HG03439 (cell line): ENCODE measurements at regions not wholly inside any gene's neighbourhood (a gene's known extent, or its start where the extent isn't known, plus 50 kb on each side); places are given as distances from the start of the nearest gene placed in this dataset.

Source experiments
- ATAC-seq: cut with Tn5 transposase; IDR thresholded peaks from one replicate; pipeline ENCODE4 v1.9.1; 2021; ENCODE audit warnings: mild to moderate bottlenecking, moderate library complexity; ENCODE audit not compliant: unreplicated experiment

DNA sequence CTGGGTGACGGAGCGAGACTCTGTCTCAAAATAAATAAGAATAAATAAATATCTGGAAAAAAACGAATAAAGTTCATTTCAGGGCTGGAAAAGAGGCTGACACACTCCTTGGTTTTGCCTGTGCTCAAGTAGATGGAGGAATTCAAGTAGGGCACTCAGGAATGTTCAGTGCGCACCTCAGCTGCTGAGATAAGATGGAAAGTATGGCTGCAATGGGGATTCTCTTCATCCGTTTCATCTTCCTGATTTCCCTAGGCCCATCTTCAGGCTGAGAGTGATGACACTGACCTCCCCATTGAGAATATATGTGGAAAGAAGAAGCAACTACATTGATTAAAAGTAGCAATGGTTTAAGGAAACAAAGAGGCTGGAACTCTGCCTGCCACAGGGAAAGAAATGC lies 130.5 kb upstream of the ZNF644 start:
- ATAC-seq: no peak

- no peak for ATAC-seq
Observed at GRCh38 chr1:91151702-91152101, 129.9 kb upstream of the ZNF644 start.

DNA sequence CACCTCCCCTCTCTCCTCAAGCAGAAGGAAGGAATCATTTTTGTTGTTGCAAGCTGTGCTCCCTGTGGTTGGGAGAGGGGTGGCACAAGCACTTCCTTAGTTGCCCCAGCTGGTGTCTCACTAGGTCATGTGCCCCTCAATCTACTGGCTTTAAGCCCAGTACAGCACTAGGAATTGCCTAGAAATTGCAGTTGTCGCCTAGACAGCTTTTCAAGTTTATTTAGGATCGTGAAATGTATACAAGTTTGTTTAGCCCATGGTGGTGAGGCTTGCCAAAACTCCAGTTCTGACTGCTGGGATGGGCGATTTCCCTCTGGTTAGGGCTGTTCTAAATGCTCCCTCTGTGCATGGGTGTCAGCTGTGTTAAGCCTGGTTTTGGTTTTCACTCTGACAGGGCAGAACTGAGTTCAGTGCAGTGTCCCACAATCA lies 126.8 kb upstream of the ZNF644 start:
- no peak for ATAC-seq

GRCh38 chr1:91141858-91142257 lies 120.0 kb upstream of the ZNF644 start:
- no peak for ATAC-seq

GRCh38 chr1:91138959-91139358 lies 117.1 kb upstream of the ZNF644 start:
- no peak for ATAC-seq

- ATAC-seq: no peak
Observed at GRCh38 chr1:91137173-91137852, 115.5 kb upstream of the ZNF644 start.

DNA sequence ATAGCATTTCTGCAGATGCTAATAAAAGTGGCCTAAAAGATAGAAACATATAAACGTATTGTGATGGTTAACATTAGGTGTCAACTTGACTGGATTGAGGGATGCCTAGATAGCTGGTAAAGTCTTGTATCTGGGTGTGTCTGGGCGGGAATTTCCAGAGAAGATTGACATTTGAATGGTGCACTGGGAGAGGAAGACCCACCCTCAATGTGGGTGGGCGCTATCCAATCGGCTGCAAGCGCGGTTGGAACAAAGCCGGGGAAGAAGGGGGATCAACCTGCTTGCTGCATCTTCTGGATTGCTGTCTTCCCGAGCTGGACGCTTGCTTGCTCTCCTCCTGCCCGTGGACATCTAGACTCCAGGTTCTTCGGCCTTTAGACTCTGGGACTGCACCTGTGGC lies 114.0 kb upstream of the ZNF644 start:
- ATAC-seq: no peak

- ATAC-seq: no peak
Observed at GRCh38 chr1:91133248-91133647, 111.4 kb upstream of the ZNF644 start.

- no peak for ATAC-seq
Observed at GRCh38 chr1:91130256-91130985, 108.6 kb upstream of the ZNF644 start.

DNA sequence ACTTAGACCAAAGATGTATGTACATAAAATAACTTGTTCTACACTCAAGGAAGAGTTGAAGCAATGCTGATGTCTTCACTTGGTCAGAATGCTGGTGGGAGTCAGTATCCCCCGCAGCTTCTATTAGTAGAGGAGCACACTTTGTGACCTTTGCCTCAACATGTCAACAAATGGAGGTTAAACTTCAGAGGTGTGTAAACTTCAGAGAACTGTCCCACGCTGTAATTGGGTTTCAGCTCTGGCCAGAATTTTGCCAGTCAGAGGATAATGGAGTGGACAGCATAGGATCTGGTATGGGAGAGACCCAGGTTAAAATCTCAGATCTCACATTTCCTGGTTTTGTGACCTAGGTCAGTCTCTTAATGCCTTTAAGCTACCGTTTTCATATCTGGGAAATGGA lies 107.6 kb upstream of the ZNF644 start:
- ATAC-seq: no peak

GRCh38 chr1:91129017-91129416 lies 107.2 kb upstream of the ZNF644 start:
- ATAC-seq: no peak

- peak; percentile 52 for ATAC-seq
Observed at GRCh38 chr1:91124989-91125417, 103.2 kb upstream of the ZNF644 start.

GRCh38 chr1:91124290-91124985 lies 102.6 kb upstream of the ZNF644 start:
- peak; percentile 45 for ATAC-seq

DNA sequence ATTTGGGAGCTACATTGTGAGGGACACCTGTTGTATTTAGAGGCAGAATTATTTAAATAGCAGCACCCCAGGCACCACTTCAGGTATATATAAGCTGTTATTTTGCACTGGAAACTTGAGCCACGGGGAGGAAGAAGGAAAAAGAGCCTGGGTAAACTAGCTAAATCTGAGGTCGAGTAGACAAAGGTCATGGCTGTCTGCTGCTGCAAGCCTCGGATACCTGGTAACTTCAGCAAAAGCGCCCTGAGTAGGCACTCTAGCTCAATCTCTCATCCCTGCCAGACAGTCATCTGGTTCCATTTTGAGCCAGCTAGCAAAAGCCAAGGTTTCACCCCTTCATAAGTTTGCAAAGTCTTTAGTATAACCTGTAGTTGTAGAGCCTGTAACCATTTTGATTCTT lies 101.9 kb upstream of the ZNF644 start:
- ATAC-seq: no peak

GRCh38 chr1:91123319-91123718 lies 101.5 kb upstream of the ZNF644 start:
- ATAC-seq: no peak

GRCh38 chr1:91122106-91122717 lies 100.4 kb upstream of the ZNF644 start:
- no peak for ATAC-seq

- ATAC-seq: no peak
Observed at GRCh38 chr1:91121366-91121765, 99.5 kb upstream of the ZNF644 start.

DNA sequence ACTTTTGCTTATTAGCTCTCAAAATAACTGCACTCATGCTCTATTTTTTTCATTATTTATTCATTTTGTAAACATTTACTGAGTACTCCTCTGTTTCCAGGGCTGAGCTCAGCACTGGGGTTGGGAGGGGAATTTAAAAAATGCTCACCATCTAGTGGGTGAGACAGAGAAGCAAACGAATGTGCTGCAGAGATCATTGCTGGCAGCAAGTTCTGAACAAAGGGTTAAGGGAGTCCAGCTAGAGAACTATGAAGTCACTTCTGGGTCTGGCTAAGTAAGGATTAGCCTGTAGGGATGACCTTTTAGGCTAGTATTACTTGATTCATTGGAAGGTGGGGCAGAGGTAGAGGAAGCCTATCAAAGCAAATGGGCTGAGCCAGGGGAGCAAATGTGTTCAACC lies 99.1 kb upstream of the ZNF644 start:
- no peak for ATAC-seq

DNA sequence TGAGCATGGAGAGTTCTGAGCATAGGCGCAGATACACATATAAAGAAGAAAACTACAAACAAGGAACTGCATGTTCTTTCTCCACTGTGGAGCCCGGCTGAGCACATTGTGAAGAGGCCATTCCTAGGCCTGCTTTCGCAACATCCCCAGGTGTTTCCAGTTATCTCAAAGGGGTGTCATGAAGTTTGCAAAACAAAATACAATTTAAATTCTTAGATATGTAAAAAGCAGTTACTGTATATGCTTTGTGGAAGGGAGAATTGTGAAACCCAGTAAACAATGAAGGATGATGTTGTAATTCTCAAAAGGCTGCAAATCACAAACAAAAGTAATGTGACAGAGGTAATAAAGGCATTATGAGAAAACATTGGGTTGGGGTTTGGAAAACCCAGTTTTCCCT lies 98.6 kb upstream of the ZNF644 start:
- ATAC-seq: no peak

GRCh38 chr1:91104712-91105111 lies 82.9 kb upstream of the ZNF644 start:
- ATAC-seq: no peak

- no peak for ATAC-seq
Observed at GRCh38 chr1:91101328-91101727, 79.5 kb upstream of the ZNF644 start.
